ENCODE measurements at regions not wholly inside any gene's neighbourhood (a gene's known extent, or its start where the extent isn't known, plus 50 kb on each side); places are given as distances from the start of the nearest gene placed in this dataset.
"Not testable (repeated sequence)": the region's sequence is repeated elsewhere in the genome, so short reads cannot be mapped to it uniquely, and the experiment has no call there.

DNA sequence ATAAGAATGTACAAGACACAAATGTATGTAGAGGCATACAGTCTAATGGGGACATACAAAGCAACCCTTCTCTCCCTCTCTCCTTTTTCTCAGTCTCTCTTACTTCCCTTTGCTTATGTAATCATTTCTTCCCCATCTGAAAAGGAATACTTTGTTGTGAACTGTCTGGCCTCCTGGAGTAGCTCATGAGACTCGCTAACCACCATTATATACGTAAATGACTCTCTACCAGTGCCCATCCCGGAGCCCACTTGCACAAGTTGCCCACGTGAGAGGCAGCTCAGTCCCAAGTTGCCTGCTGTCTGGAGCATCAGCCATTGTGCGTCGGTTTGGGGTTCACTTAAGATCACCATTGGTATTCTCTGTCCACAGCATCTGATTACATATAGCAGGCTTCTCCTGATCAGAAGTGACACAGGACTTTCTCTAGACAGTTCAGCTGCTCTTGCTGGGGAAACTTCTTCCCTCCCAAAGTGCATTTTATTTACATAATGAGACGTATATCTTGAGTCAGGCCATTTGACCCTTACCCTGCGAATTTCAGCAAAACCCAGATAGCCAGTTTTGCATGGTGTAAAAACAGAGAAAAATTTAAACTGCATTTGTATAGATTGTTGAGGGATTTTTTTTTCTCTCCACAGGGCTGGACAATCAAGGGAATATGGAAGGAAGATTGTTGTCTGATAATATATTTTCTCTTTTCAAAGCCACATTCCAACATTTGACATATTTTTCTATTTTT is 220.7 kb upstream of the EGLN3 start:
- DNase-seq = no peak

DNA sequence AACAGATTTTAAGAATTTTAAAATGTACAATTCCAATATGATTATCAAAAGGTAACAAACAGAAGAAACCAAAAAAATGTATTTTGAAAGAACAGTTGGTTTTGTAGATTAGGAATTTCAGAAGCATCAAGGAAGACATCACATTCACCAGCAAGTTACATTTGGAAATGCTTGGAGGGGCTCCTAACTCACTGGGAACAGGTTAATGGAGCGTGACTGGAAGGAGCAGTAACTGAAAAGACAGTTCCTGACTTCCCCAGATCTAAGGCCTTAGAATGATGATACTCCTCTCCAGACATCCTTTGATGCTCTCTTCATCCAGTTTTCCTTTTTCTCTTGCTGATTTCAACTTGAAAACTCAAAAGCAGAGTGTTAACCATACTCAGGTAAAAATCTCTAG is 220.0 kb upstream of the EGLN3 start:
- no peak for DNase-seq

DNA sequence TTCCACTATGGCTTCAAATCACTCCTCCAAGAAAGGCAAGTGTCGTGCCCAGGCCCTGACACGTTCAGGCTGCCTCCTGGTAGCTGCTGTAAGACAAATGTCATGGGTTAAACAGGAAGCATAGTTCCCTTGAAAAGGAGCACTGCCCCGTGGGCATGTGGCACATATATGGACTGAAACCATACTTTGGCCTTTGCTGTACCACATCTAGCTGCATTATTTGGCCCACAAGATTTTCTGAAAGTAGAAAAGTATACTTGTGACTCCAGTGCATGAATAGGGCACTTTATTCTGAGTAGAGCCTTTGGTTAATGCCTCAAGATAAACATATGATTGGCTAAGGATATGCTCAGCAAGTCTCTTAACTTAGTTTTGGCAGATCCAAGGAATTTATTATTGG is 218.7 kb upstream of the EGLN3 start:
- no peak for DNase-seq

DNA sequence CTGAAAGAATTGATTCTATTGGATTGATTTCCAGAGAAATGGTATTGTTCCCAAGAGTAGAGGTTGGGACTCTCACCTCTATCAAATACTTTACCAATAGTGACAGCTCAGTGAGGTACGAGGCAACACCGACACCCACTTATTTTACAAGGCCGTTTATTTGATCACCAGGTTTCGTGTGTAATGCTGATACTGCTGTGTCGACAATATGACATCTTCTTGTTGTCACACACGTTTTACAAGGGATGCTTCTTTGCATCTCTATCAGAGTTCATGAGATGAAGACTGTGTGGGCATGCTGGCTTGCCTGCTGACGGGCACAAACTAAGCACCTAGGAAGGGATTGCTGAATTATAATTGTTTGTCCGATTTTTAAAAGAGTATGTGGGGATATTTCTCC is 217.8 kb upstream of the EGLN3 start:
- DNase-seq = no peak

DNA sequence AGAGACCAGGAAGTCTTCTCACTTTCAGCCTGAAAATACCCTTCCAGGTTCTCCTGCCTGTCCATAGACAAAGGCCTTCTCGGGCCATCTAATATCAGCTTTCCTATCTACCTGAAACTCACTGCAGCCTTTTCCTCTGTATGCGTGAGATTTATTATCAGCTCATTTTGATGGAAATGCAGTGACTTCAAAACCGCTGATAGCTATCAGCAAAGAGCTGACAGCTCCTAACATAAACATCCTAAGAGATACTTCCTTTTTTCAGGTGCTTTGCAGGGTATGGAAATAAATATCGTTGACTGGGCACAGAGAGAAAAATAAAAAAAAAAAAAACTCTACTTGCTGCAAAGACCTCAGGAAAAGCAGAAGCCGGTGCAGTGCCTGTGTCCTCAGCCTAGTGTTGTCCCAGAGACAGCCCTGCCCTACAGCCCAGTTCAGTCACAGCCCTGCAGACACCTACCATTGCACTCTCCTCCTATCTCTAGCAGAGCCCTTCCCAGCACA is 215.0 kb upstream of the EGLN3 start:
- no peak for DNase-seq

DNA sequence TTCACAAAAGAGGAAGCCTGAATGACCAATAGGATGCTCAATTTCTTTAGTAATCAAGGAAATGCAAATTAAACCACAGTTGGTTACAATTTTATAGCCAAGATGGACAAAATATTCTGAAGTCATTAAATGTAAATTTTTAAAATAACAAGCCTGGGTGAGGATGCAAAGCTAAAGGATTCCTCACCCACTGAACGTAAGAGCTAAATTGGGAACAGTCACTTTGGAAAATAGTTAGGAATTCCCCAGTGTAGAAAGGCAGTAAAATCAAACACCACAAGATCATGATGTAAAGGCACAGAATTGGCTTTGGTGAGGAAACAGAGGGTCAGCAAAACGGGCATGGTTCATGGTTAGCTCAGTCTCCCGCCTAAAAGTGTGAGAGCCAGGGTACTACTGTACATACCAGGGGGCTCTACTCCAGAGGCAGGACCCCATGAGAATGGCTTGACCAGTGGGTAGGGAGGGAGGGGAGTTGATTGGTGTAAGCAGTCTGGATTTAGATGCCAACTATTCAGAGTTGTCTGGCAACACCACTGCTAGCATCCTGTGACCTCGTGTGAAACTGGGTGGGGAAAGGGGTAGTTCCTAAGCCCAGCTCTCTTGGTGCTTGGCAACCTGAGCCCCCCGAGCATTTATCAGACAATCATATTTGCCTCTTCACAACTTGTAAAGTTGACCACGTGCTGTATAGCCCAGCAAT is 213.4 kb upstream of the EGLN3 start:
- DNase-seq = no peak

DNA sequence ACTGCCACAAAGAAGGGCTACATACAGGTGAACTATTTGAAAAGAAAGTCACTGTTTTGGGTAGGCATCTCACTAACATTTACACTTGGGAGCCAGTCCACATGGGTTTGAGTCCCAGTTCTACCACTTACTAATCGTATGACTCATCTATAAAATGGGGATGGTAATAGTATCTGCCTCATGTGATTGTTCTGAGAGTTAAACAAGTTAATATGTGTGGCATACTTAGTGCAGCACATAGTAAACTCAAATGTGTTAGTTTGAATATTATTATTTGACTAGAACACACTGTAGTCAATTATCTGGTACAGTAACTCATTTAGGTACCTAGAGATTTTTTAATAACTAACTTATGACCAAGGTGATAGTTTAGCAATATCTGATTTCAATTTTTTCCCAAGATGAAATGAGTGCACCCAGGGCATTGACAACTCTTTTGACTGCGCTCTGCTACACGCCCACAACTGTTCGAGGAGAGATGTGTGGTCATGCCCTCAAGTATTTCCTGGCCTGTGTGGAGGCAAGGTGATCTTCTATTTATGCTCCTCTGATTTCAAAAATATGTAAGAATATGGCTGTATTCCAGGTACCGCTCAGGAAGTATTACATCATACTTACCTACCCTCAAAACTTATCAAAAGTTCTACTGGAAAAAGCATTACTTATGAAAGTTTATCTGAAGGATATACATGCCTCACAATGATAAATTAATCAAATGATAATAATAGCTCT is 210.6 kb upstream of the EGLN3 start:
- no peak for DNase-seq

DNA sequence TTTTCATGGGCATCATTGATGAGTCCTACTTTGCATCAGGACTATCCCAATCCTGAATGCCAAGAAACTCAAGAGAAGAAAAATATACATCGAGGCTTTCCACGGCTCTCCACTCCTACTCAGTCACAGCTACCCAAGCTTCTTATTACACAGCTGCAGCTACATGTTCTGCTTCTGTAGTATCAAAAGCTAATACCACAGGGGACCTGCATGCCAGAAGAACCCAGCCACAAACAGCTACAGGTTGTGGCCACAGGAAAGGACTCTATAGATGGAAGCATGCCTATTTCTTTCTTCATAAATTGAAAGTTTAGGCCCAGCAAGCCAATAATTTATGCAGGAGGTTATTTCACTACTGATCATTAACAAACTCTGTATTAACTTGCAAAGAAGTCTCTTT is 209.7 kb upstream of the EGLN3 start:
- no peak for DNase-seq

DNA sequence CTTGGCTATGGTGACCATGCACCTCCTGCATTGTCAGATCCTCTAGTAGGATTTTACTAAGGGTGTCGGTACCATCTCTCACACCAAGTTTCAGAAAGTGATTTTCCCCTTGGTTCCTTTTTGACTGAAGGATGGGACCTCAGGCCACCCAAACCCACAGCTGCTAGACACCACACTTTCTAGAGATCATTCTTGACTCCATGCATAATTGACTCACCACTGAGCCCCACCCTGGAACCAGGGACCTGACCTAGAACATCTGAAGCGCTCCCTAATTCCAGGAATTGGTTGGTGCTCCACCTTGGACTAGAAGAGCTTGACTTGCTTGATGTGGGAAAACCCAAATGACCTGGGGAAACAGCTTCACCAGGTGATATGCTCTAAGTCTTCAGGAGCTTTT is 206.8 kb upstream of the EGLN3 start:
- DNase-seq = no peak

DNA sequence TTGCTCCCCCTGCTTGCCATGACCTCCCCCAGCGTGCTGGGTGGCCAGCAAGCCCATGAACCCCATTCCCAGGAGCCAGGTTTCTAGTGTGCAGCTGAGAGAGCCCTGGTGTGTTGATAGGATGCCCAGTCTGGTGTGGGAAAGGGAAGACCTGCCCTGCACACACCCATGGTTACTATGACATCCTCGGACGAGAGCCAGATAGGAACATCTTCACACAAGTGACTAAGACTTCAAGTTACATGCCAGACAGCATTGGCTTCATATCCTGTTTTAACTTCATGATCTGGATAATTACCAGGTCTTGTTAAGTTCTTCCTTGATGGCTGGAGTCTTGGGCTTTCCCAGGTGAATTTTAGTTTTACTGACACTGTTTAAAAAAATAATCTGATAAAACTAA is 196.6 kb upstream of the EGLN3 start:
- DNase-seq = no peak

DNA sequence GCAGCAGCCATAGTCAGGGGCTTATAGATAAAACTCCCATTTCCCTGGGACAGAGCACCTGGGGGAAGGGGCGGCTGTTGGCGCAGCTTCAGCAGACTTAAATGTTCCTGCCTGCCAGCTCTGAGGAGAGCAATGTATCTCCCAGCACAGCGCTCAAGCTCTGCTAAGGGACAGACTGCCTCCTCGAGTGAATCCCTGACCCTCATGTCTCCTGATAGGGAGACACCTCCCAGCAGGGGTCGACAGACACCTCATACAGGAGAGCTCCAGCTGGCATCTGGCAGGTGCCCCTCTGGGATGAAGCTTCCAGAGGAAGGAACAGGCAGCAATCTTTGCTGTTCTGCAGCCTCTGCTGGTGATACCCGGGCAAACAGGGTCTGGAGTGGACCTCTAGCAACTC is 189.3 kb upstream of the EGLN3 start:
- not testable (repeated sequence) for DNase-seq

DNA sequence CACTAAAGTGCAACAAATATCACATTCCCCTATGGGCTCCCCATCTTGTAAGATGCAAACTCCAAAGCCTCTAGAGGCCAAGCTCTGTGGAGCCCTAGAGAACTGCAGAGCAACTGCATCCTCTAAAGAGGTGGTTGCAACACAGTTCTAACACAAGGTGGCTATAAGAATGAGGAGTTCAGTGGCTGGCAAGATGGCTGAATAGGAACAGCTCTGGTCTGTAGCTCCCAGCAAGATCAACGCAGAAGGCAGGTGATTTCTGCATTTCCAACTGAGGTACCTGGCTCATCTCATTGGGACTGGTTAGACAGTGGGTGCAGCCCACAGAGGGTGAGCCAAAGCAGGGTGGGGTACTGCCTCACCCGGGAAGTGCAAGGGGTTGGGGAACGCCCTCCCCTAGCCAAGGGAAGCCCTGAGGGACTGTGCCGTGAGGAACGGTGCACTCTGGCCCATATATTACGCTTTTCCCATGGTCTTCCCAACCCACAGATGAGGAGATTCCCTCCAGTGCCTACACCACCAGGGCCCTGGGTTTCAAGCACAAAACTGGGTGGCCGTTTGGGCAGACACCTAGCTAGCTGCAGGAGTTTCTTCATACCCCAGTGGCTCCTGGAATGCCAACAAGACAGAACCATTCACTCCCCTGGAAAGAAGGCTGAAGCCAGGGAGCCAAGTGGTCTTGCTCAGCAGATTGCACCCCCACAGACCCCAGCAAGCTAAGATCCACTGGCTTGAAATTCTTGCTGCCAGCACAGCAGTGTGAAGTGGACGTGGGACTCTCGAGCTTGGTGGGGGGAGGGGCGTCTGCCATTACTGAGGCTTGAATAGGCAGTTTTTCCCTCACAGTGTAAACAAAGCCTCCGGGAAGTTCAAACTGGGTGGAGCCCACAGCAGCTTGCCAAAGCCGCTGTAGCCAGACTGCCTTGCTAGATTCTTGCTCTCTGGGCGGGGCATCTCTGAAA is 188.6 kb upstream of the EGLN3 start:
- DNase-seq = not testable (repeated sequence)

DNA sequence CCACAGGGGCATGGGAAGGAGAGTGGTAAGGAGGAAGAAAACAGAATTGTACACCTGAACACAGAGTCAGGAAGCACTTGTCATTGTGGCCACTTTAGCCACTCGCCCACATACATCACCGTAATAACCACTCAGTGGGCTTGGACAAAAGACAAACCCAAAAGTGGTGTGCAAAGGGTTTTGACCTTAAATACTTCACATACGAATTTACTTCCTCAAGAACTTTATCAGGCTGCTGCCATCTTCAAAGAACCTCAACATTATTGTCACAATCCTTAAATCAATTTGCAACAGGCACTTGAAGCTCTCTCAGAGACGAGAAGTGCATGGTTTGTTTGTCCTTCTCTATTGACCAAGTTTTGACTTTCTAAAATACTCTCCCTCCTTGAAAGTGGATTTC is 187.3 kb upstream of the EGLN3 start:
- DNase-seq = no peak

DNA sequence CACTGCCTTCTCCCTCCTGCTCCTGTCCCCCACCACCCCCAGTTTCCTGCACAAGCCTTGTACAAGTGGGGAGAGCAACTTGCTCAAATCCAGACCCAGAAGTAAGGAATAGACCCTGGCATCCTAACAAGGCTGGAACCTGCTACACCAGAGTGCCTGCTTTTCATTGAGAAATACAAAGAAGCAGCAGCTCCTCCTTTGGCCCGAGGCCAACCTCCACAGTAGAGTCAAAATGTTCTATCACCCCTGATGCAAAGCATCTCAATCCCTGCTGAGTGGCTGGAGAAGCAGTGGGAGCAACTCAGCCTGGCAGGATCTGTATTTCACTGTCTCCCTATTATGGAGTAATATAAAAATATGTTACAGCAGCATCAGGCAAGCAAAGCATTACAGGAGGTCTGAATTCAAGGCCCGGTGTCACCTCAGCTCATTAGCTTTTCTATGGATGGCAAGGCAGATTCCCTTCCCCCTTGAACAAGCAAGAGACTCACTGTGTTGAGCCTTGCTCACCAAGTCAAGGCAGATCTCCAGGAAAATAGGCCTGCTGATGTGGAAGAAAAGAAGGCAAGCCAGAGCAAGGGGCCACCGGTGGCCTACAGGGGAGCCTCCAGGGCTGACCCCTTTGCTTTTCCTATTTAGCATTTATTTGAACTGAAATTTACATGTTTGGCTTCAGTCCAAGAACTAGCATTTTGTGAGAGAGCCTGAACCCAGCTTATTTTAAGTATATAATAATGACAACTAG is 186.3 kb upstream of the EGLN3 start:
- DNase-seq = no peak

DNA sequence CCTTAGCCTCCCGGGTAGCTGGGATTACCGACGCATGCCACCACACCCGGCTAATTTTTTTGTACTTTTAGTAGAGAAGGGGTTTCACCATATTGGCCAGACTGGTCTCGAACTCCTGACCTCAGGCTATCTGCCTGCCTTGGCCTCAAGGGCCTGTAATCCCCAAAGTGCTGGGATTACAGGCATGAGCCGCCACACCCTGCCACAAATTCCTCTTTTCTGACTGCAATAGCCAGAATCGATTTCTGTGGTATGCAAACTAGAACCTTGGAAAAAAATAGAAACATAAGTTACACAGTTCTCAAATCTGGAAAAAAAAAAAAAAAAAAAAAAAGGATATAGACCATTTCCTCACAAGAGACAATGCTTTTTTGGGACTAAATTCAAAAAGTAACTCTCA is 184.6 kb upstream of the EGLN3 start:
- no peak for DNase-seq

DNA sequence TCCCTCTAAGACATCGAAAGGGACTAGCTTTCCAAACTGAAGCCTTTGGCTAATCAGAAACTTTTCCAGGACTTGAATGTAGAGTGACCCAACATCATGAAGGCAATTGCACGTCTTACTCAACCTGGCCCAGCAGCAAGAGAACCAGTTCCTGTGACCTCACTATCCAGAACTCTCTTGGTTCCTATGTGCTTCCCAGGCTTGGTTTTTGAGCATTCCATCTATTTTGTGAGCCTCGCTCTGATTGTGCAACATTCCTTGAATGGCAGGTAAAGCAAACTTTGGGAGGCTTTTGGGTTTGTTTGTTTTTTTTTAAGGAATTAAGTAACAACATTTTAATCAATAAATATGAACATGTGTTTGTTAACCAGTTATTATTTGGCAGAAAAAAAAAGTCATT is 183.6 kb upstream of the EGLN3 start:
- no peak for DNase-seq

DNA sequence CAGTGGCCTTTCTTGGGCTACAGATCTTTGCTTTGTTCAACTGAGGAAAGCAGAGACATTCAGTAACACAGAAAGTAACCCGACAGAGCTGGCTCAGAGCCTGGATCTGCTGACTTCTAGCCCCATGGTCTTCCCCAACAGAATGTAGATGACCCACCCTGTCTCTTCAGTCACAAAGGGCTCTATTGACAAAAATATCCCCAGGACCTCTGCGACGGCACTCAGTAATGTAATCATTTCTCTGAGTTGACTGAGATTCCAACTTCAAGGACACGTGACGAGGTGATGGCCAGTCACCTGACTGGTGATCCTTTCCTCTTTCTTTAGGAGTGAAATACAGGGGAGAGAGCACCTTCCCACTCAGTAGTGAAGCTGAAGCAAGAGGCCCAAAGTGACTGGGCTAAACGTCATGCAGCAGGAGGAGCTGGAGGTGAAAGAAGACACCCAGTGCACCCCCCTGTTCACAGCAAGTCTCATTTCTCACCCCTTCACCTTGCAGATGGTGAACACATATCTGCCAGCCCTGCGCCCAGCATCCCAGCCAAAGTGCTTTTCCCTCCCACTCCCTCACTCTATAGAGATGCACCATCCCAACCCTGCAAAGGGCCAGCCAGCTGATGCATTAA is 179.2 kb upstream of the EGLN3 start:
- DNase-seq = no peak

DNA sequence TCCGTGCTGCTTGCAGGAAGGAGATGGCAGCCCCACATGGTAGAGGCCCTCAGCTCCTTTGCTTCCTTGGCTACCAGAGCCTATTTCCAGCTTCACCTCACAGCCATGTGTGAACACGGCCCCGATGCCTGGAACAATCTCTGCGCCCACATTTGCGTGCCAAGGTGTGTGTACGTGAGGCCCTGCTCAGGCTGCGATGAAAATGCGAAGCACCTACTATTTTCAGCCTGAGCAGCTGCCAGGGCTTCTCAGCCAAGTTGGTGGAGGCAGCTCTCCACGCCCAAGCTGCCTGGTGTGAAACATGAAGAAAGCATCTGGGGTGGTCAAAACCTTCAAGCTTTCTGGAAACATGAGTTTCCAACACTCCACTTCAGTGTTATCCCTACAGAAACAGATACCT is 177.8 kb upstream of the EGLN3 start:
- DNase-seq = no peak

DNA sequence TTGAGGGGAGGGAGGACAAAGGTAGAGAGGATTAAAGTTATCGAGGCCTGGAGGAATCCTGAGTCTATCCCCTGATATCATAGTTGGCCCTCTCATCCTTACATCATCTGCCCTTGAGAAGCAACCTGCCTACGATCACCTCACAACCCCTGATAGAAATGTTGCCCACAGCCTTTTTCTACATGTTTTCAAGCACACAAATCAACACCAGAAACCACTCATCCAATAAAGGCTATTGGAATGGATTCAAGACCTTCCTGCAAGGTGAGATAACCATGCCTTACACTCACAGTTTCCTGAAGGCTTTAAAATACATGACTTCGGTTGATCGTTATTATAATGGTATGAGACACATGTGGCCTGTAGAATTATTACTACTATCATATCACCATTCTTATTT is 175.7 kb upstream of the EGLN3 start:
- no peak for DNase-seq

DNA sequence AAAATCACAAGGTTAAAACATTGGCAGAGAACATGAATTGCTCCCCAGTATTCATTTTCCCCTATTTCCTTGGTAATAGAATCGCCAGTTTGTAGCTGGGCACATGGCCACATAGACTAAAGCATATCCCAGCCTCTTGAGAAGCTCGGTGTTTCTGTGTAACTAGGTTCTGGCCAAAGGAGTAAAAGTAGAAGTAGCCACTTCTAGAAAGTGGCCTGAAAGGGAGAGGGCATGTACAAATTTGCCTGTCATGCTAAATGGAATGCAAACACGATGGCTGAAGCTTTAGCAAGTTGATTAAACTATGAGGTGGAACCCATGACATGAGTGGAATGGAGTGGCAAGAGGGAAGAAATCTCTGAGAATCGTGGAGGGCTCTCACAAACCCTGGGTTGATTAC is 173.7 kb upstream of the EGLN3 start:
- no peak for DNase-seq

DNA sequence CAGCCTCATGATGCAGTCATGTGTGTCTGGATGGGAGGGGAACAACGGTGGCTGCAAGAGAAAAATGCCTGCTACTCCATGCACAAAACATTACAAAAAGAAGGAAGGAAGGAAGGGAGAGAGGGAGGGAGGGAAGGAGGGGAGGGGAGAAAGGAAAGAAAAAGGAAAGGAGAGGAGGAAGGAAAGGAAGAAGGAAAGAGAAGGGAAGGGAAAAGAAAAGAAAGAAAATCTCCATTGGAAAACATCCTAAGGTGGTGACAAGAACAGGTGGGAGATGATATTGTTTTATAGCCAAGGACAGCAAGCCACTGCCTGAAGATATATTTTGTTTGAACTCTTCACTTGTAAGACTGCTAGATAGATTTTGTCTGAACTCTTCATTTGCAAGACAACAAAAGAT is 171.8 kb upstream of the EGLN3 start:
- no peak for DNase-seq

DNA sequence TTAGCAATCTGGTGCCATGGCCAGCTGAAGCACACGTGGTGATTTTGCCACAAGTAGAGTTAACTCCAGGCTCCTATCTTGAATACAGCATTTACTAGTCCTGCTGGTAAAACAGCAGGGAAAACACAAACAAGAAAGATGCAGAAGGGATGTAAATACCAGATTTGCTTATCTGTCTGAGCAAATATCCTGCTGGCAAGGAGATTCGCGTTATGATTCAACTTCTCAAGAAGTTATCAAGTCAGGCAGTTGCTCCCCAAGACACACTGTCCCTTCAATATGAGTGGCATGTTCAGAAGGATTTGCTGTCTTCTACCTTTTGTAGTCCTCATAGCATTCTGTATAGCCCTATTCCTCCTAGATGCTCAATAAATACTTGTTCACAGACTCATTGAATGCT is 171.2 kb upstream of the EGLN3 start:
- DNase-seq = no peak
